Brain microvascular endothelial cell (primary cell): ENCODE measurements at regions not wholly inside any gene's neighbourhood (a gene's known extent, or its start where the extent isn't known, plus 50 kb on each side); places are given as distances from the start of the nearest gene placed in this dataset.
"Not testable (repeated sequence)": the region's sequence is repeated elsewhere in the genome, so short reads cannot be mapped to it uniquely, and the experiment has no call there.

Experiments
- DNase-seq: peaks from one replicate; pipeline ENCODE4 v3.0.0-alpha.2; 2020
- H3K27ac ChIP-seq: fragments of 250-450 bp; sonication (Bioruptor Pico); 2 replicates; pipeline ENCODE4 v1.5.1; 2020; ENCODE audit warnings: mild to moderate bottlenecking, moderate library complexity
- H3K27me3 ChIP-seq: fragments of 250-450 bp; sonication (Bioruptor Pico); replicated peaks from 2 replicates; pipeline ENCODE4 v1.5.1; 2020; ENCODE audit warnings: mild to moderate bottlenecking
- H3K36me3 ChIP-seq: fragments of 250-450 bp; sonication (Bioruptor Pico); replicated peaks from 2 replicates; pipeline ENCODE4 v1.5.1; 2020; ENCODE audit warnings: mild to moderate bottlenecking
- H3K4me3 ChIP-seq: 2 replicates; pipeline ENCODE4 v1.5.1; 2011; ENCODE audit warnings: low read depth, mild to moderate bottlenecking, control low read depth, low read length, moderate library complexity
- in situ Hi-C: cut with HindIII; loops from 2 replicates; pipeline ENCODE4 v1.10.0; 2017; ENCODE audit warnings: low sequenced_read_pairs, low pct_ligation_motif_present
- TF ChIP-seq, protein P1 (sequence below): IDR thresholded peaks from 2 replicates; pipeline ENCODE4 v1.5.1; 2011; ENCODE audit warnings: low read depth, mild to moderate bottlenecking, moderate library complexity, low read length, control low read depth, inconsistent platforms; ENCODE audit errors: missing control alignments

DNA sequence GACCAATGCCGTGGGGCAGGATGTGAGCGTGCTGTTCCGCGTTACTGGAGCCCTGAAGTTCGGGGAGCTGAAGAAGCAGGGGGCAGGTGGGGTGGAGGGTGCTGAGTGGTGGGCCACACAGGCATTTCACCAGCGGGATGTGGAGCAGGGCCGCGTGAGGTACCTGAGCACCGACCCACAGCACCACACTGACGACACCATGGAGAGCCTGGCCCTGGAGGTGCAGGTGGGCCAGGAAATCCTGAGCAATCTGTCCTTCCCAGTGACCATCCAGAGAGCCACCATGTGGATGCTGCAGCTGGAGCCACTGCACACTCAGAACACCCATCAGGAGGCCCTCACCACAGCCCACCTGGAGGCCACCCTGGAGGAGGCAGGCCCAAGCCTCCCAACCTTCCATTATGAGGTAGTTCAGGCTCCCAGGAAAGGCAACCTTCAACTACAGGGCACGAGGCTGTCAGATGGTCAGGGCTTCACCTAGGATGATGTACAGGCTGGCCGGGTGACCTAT, 179.6 kb downstream of the TBC1D2B start:
- in situ Hi-C loops: no loop called here
- TF ChIP-seq, protein P1, sequence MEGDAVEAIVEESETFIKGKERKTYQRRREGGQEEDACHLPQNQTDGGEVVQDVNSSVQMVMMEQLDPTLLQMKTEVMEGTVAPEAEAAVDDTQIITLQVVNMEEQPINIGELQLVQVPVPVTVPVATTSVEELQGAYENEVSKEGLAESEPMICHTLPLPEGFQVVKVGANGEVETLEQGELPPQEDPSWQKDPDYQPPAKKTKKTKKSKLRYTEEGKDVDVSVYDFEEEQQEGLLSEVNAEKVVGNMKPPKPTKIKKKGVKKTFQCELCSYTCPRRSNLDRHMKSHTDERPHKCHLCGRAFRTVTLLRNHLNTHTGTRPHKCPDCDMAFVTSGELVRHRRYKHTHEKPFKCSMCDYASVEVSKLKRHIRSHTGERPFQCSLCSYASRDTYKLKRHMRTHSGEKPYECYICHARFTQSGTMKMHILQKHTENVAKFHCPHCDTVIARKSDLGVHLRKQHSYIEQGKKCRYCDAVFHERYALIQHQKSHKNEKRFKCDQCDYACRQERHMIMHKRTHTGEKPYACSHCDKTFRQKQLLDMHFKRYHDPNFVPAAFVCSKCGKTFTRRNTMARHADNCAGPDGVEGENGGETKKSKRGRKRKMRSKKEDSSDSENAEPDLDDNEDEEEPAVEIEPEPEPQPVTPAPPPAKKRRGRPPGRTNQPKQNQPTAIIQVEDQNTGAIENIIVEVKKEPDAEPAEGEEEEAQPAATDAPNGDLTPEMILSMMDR: no peak

DNA sequence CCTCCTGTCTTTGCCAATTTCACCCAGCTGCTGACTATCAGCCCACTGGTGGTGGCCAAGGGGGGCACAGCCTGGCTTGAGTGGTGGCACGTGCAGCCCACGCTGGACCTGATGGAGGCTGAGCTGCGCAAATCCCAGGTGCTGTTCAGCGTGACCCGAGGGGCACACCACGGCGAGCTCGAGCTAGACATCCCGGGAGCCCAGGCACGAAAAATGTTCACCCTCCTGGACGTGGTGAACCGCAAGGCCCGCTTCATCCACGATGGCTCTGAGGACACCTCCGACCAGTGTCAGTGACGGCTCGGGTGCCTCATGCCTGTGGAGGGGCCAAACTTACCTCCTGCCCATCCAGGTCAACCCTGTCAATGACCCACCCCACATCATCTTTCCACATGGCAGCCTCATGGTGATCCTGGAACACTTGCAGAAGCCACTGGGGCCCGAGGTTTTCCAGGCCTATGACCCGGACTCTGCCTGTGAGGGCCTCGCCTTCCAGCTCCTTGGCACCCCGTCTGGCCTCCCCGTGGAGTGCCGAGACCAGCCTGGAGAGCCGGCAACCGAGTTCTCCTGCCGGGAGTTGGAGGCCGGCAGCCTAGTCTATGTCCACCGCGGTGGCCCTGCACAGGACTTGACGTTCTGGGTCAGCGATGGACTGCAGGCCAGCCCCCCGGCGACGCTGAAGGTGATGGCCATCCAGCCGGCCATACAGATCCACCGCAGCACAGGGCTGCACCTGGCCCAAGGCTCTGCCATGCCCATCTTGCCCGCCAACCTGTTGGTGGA, 180.2 kb downstream of the TBC1D2B start:
- in situ Hi-C loops, H3K27ac ChIP-seq, H3K27me3 ChIP-seq: not testable (repeated sequence)

More for the DNA sequence above, 179.6 kb downstream of the TBC1D2B start:
- Histone ChIP-seq H3K36me3 (no peaks in the 10 kb centered on the region), H3K27ac (no peak overlapping the region), H3K27me3 (no peaks in the 10 kb centered on the region), H3K4me3 (no peak overlapping the region)
- no peak for DNase-seq

DNA sequence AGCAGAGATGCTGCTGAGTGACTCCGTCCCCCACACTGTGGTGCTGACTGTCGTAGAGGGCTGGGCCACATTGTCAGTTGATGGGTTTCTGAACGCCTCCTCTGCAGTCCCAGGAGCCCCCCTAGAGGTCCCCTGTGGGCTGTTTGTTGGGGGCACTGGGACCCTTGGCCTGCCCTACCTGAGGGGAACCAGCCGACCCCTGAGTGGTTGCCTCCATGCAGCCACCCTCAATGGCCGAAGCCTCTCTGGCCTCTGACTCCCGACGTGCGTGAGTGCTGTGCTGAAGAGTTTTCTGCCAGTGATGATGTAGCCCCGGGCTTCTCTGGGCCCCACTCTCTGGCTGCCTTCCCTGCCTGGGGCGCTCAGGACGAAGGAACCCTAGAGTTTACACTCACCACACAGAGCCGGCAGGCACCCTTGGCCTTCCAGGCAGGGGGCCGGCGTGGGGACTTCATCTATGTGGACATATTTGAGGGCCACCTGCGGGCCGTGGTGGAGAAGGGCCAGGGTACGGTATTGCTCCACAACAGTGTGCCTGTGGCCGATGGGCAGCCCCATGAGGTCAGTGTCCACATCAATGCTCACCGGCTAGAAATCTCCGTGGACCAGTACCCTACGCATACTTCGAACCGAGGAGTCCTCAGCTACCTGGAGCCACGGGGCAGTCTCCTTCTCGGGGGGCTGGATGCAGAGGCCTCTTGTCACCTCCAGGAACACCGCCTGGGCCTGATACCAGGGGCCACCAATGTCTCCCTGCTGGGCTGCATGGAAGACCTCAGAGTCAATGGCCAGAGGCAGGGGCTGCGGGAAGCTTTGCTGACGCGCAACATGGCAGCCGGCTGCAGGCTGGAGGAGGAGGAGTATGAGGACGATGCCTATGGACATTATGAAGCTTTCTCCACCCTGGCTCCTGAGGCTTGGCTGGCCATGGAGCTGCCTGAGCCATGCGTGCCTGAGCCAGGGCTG, 181.1 kb downstream of the TBC1D2B start:
- H3K27ac ChIP-seq, in situ Hi-C loops, H3K27me3 ChIP-seq, H3K4me3 ChIP-seq, H3K36me3 ChIP-seq, DNase-seq: not testable (repeated sequence)

More for the DNA sequence above, 180.2 kb downstream of the TBC1D2B start:
- not testable (repeated sequence) for H3K36me3 ChIP-seq, DNase-seq, H3K4me3 ChIP-seq

DNA sequence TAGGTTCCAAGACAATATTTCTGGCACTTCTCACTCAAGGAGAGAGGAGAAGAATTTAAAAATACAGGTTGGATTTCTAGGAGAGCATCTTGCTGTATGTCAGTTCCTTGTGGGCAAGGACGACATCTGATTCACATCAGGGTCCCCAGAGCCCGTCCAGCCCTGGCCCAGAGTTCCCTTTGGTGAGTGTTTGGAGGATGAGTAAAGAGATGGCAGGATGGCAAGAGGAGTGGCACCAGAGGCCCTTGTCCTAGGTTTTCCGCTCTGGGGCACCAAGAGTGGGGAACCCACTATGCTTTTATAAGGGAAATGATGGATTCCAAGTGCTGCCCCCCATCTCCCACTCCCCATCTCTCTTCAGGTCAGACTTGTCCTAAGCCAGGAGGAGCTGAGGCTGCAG, 181.8 kb downstream of the TBC1D2B start:
- H3K27me3 ChIP-seq: no peaks in the 10 kb centered on the region
- TF ChIP-seq, protein P1: no peak
- in situ Hi-C loops: no loop called here
- no peak overlapping the region for H3K27ac ChIP-seq
- no peaks in the 10 kb centered on the region for H3K36me3 ChIP-seq
- H3K4me3 ChIP-seq: no peak overlapping the region
- no peak for DNase-seq

GRCh38 chr15:77895145-77895544, 182.4 kb downstream of the TBC1D2B start:
- H3K36me3 ChIP-seq, DNase-seq, H3K27ac ChIP-seq, H3K4me3 ChIP-seq, H3K27me3 ChIP-seq, in situ Hi-C loops: not testable (repeated sequence)

- H3K27ac ChIP-seq, in situ Hi-C loops, DNase-seq: not testable (repeated sequence)
Observed at GRCh38 chr15:77893671-77894640, 183.6 kb downstream of the TBC1D2B start.

GRCh38 chr15:77893246-77893645, 184.3 kb downstream of the TBC1D2B start:
- H3K36me3 ChIP-seq, H3K4me3 ChIP-seq, in situ Hi-C loops, H3K27ac ChIP-seq, H3K27me3 ChIP-seq, DNase-seq: not testable (repeated sequence)

More at GRCh38 chr15:77893671-77894640, 183.6 kb downstream of the TBC1D2B start:
- not testable (repeated sequence) for H3K36me3 ChIP-seq, H3K4me3 ChIP-seq, H3K27me3 ChIP-seq
